ENCODE measurements at regions not wholly inside any gene's neighbourhood (a gene's known extent, or its start where the extent isn't known, plus 50 kb on each side); places are given as distances from the start of the nearest gene placed in this dataset.

DNA sequence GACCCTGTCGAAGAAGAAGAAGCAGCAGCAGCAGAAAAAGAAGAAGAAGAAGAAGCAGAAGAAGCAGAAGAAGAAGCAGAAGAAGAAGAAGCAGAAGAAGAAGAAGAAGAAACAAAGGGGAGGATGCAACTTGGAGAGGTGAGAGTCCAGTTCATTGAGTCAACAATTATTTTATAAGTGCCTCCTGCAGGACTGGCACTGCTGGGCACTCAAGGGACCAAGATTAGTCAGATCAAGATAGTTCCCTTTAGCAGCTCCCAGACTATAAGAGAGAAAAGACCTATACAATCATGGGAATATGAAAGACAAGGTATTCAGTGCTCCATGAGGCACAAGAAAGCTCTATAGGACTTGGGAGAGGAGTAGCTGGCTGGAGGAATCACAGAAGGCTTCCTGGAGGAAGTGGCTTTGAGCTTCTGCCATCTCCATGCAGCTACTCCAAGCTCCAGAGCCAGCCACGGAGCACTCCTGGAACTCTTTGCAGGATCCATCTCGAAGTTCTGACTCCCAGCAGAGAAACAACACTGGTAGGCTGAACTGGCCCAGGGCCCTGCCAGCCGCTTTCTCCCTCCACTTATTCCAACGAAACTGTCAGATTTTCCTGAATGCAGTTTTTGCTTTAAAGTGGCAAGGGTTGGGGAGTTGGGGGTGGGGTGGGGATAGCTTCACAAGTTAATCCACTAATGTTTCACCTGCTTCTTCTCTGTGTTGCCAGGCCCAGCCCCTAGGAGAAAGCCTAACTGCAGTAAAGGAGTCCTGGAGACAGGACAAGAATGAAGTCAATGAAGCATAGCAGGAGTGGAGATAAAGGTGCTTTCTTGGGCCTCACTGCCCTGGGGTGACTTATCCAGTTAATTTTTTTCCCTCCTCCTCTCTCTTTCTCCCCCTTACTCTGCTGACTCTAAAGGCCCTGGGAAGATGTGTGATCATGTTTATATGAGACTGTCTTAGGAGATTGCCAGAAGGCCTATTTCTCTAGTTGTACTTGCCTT lies 140.1 kb upstream of the PARP11 start:
- DNase-seq (ENCODE audit: low spot score) = no peak
- in situ Hi-C loops (cut with MboI; ENCODE audit: low pct_unique_long_range_greater_than_20kb, low sequenced_read_pairs, unreplicated experiment) = no loop called here
- TF ChIP-seq, protein P1, sequence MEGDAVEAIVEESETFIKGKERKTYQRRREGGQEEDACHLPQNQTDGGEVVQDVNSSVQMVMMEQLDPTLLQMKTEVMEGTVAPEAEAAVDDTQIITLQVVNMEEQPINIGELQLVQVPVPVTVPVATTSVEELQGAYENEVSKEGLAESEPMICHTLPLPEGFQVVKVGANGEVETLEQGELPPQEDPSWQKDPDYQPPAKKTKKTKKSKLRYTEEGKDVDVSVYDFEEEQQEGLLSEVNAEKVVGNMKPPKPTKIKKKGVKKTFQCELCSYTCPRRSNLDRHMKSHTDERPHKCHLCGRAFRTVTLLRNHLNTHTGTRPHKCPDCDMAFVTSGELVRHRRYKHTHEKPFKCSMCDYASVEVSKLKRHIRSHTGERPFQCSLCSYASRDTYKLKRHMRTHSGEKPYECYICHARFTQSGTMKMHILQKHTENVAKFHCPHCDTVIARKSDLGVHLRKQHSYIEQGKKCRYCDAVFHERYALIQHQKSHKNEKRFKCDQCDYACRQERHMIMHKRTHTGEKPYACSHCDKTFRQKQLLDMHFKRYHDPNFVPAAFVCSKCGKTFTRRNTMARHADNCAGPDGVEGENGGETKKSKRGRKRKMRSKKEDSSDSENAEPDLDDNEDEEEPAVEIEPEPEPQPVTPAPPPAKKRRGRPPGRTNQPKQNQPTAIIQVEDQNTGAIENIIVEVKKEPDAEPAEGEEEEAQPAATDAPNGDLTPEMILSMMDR (IDR thresholded peaks at IDR 0.05; ENCODE audit: extremely low read depth, insufficient read depth, missing control alignments) = no peak

DNA sequence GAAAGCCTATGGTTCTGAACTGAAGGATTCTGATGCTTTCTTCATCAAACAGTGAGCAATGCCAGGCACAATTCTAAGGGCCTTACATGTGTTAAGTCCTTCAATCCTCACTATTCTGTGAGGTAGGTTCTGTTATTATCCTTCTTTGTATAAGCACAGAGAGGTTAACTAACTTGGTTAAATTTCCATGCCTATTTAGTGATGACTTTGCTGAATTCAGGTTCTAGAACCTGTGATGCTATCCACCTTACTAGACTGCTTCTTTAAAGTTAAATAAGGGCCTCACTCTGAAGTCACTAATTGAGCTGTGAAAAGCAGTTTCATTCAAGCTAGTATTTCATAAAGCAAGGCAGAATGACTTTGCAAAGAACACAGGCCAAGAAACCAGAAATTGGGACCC lies 138.9 kb upstream of the PARP11 start:
- TF ChIP-seq, protein P1 (IDR thresholded peaks at IDR 0.05; ENCODE audit: extremely low read depth, insufficient read depth, missing control alignments) = no peak
- in situ Hi-C loops (cut with MboI; ENCODE audit: low pct_unique_long_range_greater_than_20kb, low sequenced_read_pairs, unreplicated experiment) = no loop called here
- DNase-seq (ENCODE audit: low spot score) = no peak

DNA sequence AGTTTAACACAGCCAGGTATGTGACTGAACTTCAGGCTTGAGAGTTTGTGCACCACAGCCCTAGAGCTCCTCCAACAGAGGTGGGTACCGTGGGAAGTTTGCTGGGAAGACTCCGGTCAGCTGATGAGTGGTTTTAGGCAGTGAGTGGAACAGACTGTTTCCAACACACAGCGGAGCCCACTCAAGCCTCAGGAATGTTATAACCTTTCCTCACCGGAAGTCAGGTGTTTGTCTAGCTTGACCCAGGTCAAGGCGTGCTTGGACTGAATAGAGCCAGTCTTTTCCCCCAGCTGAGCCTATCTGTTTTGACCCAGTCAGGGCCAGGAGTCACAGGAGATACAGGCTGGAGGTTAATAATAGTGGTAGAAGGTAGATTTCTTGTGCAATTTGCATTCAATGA lies 138.4 kb upstream of the PARP11 start:
- no peak for DNase-seq (ENCODE audit: low spot score)
- in situ Hi-C loops (cut with MboI; ENCODE audit: low pct_unique_long_range_greater_than_20kb, low sequenced_read_pairs, unreplicated experiment) = no loop called here
- TF ChIP-seq, protein P1 (IDR thresholded peaks at IDR 0.05; ENCODE audit: extremely low read depth, insufficient read depth, missing control alignments) = no peak

DNA sequence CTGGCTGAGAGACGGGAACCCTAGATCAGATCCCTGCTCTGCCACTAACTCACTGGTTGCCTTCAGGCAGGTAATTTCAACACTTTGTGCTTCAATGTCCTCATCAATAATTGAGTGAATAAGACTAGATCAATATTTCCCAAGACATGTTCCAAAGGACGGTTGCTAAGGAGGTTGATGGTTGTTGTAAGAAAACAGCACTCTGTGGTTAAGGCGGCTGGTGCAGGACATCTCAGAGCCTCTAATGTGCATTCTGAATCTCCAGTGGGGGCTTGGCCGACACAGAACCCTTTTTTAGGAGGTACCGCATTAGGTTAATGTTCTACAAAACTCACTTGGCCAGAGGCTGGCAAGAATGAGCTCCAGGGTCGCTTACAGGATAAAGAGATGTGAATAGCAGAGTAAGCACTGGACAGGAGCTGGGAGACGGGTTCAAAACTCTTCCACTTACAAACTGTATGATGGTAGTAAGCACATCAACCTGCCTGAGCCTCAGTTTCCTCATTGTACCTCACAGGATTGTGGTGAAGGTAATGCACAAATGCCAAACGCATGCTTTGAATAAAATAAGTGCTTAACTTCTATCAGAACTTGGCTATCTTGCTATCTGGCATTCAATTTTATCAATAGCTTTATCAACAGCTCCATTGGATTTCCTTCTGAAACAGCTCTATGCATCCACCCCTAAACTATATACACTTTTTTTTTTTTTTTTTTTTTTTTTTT lies 136.9 kb upstream of the PARP11 start:
- in situ Hi-C loops (cut with MboI; ENCODE audit: low pct_unique_long_range_greater_than_20kb, low sequenced_read_pairs, unreplicated experiment) = loop anchor here (10.0 kb wide), 1 partner anchor 275 kb away; no protein-coding TSS in a partner anchor
- DNase-seq (ENCODE audit: low spot score) = no peak
- TF ChIP-seq, protein P1 (IDR thresholded peaks at IDR 0.05; ENCODE audit: extremely low read depth, insufficient read depth, missing control alignments) = no peak

DNA sequence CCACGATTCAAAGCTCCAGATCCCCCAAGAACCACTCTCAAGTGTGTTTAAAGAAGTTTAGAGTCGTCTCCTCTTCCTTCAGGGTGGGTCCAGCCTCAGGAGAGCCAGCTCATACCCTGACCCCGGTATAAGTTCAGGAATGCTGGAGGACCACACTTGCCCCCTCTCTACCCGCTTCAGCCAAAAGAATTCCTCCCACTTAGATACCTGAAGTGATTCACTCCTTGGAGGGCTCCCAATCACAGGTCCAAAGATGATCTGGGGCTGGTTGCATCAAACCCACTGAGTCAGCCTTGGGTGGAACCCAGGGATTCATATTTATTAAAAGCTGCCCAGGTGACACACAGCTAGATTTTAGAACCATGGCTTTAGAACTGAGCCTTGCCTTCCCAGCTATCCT lies 133.5 kb upstream of the PARP11 start:
- no peak for DNase-seq (ENCODE audit: low spot score)
- TF ChIP-seq, protein P1 (IDR thresholded peaks at IDR 0.05; ENCODE audit: extremely low read depth, insufficient read depth, missing control alignments) = no peak
- in situ Hi-C loops (cut with MboI; ENCODE audit: low pct_unique_long_range_greater_than_20kb, low sequenced_read_pairs, unreplicated experiment) = loop anchor here (10.0 kb wide), 1 partner anchor 278 kb away; no protein-coding TSS in a partner anchor

DNA sequence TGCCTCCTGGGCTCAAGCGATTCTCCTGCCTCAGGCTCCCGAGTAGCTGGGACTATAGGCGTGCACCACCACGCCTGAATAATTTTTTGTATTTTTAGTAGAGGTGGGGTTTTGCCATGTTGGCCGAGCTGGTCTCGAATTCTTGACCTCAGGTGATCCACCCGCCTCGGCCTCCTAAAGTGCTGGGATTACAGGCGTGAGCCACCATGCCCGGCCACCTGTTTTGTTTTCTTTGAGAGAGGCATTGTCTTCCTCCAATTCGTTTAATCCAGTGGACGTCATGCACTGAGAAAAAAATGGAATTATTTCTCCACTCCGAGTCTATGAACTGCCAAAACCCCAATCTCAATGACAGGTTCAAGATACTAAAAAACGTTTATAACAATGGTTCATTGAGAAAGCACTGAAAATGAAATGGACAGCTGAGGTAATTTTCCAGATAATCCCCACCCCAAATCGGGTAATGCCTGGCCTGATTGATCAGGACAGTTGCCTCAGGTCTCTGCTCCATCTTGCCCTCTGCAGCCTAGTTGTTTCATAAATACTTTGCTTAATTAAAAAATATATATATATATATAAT lies 132.7 kb upstream of the PARP11 start:
- TF ChIP-seq, protein P1 (IDR thresholded peaks at IDR 0.05; ENCODE audit: extremely low read depth, insufficient read depth, missing control alignments) = no peak
- DNase-seq (ENCODE audit: low spot score) = no peak
- in situ Hi-C loops (cut with MboI; ENCODE audit: low pct_unique_long_range_greater_than_20kb, low sequenced_read_pairs, unreplicated experiment) = loop anchor here (10.0 kb wide), 1 partner anchor 279 kb away; no protein-coding TSS in a partner anchor
